Testis (tissue), 2 donors: ENCODE measurements at regions not wholly inside any gene's neighbourhood (a gene's known extent, or its start where the extent isn't known, plus 50 kb on each side); places are given as distances from the start of the nearest gene placed in this dataset.
A peak's percentile ranks its signal among the peaks of the same experiment; 100 is the strongest.

Source experiments
- DNase-seq: peaks from one replicate; pipeline ENCODE4 v3.0.0-alpha.2; 2019
- H3K27ac ChIP-seq, 2 donors: fragments of 200-600 bp; sonication (generic); one replicate each; pipeline ENCODE4 v1.5.1; 2019
- H3K27me3 ChIP-seq: fragments of 200-600 bp; sonication (generic); one replicate; pipeline ENCODE4 v1.5.1; 2019
- H3K36me3 ChIP-seq: fragments of 200-600 bp; sonication (generic); one replicate; pipeline ENCODE4 v1.5.1; 2017; ENCODE audit warnings: low read depth; ENCODE audit errors: missing control alignments
- H3K4me1 ChIP-seq: fragments of 200-600 bp; sonication (generic); one replicate; pipeline ENCODE4 v1.5.1; 2019
- H3K4me3 ChIP-seq, 2 donors: fragments of 200-600 bp; sonication (generic); one replicate each; pipeline ENCODE4 v1.5.1; 2017 to 2019
- H3K9me3 ChIP-seq: fragments of 200-600 bp; sonication (generic); one replicate; pipeline ENCODE4 v1.5.1; 2017
- POLR2A ChIP-seq: fragments of 450-650 bp; IDR thresholded peaks from one replicate; pipeline ENCODE4 v1.6.1; 2017; ENCODE audit warnings: antibody characterized with exemption, mild to moderate bottlenecking, moderate library complexity
- WGBS, 2 donors: methylation state at CpG; one replicate each; pipeline ENCODE4 v1.1.5; 2018; 5-methylcytosine and 5-hydroxymethylcytosine counted together
- intact Hi-C: fragments of 100-400 bp; cut with DNase I; formaldehyde crosslinking; loops from one replicate; pipeline ENCODE4 v1.15.1; 2023; ENCODE audit warnings: low total_unique reads
- TF ChIP-seq, protein P1 (sequence below), 3 experiments: fragments of 450-650 bp in 2 of 3; fragments of 200-600 bp in 1 of 3; sonication (generic) in 1 of 3; IDR thresholded peaks; one replicate each; pipeline ENCODE4 v1.5.1; 2016 to 2019; ENCODE audit warnings: antibody characterized with exemption in 3 of 3, mild to moderate bottlenecking in 2 of 3, moderate library complexity in 1 of 3

DNA sequence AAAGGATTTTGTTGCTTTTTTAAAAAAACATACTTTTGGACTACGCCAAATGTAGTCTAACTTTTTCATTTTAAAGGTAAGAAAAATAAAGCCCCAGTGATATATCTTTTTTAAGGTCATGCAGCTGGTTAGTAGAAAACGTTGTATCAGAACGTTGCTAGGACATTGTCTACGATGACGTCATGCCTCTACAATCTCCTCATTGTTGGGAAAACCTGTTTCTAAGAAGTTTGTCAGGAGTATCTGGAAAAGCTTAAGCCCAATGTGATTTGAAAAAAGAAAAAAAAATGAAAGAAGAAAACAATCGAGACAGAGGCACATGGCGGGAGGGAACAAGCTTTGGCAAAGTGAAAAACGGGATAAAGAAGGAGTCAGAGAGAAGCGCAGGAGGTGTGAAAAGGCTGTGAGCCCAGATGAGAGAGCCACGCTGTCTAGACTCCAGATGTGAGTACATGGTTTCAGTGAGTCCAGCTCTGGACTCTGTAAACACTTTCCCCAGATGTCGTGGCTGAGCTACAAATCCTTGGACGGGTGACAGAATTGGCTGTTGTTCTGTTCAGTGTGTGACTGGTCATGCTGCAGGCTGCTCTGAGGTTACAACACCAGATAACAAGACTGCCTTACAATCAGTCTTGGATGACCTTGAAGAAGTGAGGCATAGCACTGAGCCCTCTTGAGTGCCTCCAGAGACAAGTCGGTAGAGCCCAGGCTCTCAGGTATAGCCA is 656.7 kb upstream of the ID4 start:
- 33 to 38% methylated on average over 13 of the region's 13 CpGs for WGBS, 2 donors
- no peaks in the 10 kb centered on the region for H3K4me1 ChIP-seq
- peak overlapping the region; percentile 26 to 31 for H3K27ac ChIP-seq
- H3K9me3 ChIP-seq, result no peaks in the 10 kb centered on the region
- H3K36me3 ChIP-seq, result no peaks in the 10 kb centered on the region
- DNase-seq, result peak; percentile 86
- no peak for TF ChIP-seq POLR2A
- TF ChIP-seq, protein P1, sequence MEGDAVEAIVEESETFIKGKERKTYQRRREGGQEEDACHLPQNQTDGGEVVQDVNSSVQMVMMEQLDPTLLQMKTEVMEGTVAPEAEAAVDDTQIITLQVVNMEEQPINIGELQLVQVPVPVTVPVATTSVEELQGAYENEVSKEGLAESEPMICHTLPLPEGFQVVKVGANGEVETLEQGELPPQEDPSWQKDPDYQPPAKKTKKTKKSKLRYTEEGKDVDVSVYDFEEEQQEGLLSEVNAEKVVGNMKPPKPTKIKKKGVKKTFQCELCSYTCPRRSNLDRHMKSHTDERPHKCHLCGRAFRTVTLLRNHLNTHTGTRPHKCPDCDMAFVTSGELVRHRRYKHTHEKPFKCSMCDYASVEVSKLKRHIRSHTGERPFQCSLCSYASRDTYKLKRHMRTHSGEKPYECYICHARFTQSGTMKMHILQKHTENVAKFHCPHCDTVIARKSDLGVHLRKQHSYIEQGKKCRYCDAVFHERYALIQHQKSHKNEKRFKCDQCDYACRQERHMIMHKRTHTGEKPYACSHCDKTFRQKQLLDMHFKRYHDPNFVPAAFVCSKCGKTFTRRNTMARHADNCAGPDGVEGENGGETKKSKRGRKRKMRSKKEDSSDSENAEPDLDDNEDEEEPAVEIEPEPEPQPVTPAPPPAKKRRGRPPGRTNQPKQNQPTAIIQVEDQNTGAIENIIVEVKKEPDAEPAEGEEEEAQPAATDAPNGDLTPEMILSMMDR (IDR thresholded peaks at IDR 0.05), result no peak
- intact Hi-C loops, result no loop called here
- H3K4me3 ChIP-seq, result no peak overlapping the region
- no peaks in the 10 kb centered on the region for H3K27me3 ChIP-seq

DNA sequence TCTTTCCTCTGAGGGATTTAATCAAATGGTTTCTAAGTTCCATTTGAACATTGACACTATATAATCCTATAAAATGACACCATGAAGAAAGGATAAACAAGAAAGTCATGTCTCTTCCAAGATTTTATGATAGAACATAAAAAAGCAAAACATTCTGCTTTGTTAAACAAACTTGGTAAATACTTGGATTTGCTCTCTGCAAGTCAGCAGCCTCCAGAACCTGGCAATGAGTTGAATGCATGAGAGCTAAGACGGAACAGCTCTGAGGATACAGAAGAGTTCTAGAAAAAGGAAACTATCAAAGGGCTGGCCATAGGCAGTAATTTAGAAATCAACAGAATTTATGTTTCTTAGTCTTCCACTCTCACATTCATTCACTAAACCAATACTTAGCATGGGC is 656.0 kb upstream of the ID4 start:
- Histone ChIP-seq H3K4me3 (no peak overlapping the region), H3K4me1 (no peaks in the 10 kb centered on the region), H3K9me3 (no peaks in the 10 kb centered on the region), H3K36me3 (no peaks in the 10 kb centered on the region), H3K27me3 (no peaks in the 10 kb centered on the region), H3K27ac (peak overlapping the region; percentile 26 to 31)
- DNase-seq, result peak; percentile 26
- TF ChIP-seq POLR2A, result no peak
- TF ChIP-seq, protein P1 (IDR thresholded peaks at IDR 0.05), result no peak
- intact Hi-C loops, result no loop called here
- 27 to 41% methylated on average over 1 of the region's 1 CpG for WGBS, 2 donors

DNA sequence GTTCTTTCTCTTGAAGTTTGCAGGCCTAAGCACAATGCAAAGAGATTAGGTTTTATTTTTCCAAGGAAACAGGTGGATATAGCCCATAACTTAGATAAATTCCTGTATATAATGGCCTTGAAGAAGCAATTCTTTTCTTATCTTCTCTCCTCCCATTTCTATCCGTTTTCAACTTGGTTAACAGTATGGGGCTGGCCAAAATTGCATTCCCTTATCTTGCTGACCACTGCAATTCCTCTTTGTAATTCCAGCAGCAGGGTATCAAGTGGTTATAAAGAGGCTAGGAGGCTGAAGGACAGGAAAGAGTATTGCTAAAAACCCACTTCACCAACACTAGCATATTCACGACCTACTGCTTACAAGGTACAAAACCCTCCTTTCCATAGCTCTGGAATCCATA is 643.5 kb upstream of the ID4 start:
- H3K36me3 ChIP-seq, result no peaks in the 10 kb centered on the region
- no peak overlapping the region for H3K4me3 ChIP-seq
- H3K27ac ChIP-seq, result no peak overlapping the region
- DNase-seq, result no peak
- H3K9me3 ChIP-seq, result no peaks in the 10 kb centered on the region
- H3K4me1 ChIP-seq, result peaks cover 4% of the 10 kb centered on the region
- TF ChIP-seq POLR2A, result no peak
- TF ChIP-seq, protein P1 (IDR thresholded peaks at IDR 0.05), result no peak
- intact Hi-C loops, result no loop called here
- WGBS, 2 donors, result 45% methylated on average over 2 of the region's 2 CpGs
- no peaks in the 10 kb centered on the region for H3K27me3 ChIP-seq

DNA sequence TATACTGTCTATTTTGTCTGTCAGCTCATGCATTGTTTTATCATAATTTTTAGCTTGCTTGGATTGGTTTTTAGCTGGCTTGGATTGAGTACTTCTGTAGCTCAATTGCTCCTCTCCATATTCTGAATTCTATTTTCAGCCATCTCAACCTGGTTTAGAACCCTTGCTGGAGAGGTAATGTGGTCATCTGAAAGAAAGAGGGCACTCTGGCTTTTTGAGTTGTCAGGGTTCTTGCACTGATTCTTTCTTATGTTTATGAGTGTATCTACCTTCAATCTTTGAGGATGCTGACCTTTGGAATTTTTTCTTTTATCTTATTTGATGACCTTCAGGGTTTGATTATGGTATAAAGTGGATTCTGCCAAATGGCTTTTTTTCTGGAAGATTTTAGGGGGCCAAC is 632.7 kb upstream of the ID4 start:
- no peaks in the 10 kb centered on the region for H3K27me3 ChIP-seq
- intact Hi-C loops, result no loop called here
- no peaks in the 10 kb centered on the region for H3K9me3 ChIP-seq
- no peak for DNase-seq
- TF ChIP-seq, protein P1 (IDR thresholded peaks at IDR 0.05), result no peak
- no peak for TF ChIP-seq POLR2A
- H3K4me3 ChIP-seq, result no peak overlapping the region
- no peak overlapping the region for H3K27ac ChIP-seq
- no peaks in the 10 kb centered on the region for H3K36me3 ChIP-seq
- H3K4me1 ChIP-seq, result no peaks in the 10 kb centered on the region

DNA sequence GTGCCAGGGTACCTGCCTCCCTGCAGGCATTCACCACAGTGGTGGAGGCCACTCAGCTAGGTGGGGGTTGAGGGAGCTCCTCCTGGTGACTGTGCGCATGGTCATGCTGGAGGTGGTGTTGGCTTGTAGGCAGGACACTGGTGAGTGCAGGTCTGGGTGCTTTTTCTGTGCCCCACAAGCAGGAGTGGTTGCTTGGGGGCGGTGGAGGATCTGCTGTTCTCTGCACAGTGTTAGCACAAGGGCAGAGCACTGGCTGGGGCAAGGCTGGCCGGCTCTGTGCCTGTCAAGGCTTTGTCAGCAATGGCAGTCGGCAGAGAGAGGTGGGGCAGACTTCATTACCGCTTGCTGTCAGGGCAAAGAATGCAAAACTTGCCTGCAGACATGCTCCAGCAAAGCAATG is 632.1 kb upstream of the ID4 start:
- no peaks in the 10 kb centered on the region for H3K4me1 ChIP-seq
- no peak overlapping the region for H3K27ac ChIP-seq
- no peaks in the 10 kb centered on the region for H3K9me3 ChIP-seq
- TF ChIP-seq POLR2A, result no peak
- TF ChIP-seq, protein P1 (IDR thresholded peaks at IDR 0.05), result no peak
- no peak for DNase-seq
- intact Hi-C loops, result no loop called here
- 83% methylated on average over 5 of the region's 5 CpGs; no CpG with 5 or more reads in 1 of the 2 donors for whole genome bisulfite sequencing, 2 donors
- no peak overlapping the region for H3K4me3 ChIP-seq
- no peaks in the 10 kb centered on the region for H3K27me3 ChIP-seq
- no peaks in the 10 kb centered on the region for H3K36me3 ChIP-seq
